Adrenal gland (tissue), 9 donors: ENCODE measurements at regions not wholly inside any gene's neighbourhood (a gene's known extent, or its start where the extent isn't known, plus 50 kb on each side); places are given as distances from the start of the nearest gene placed in this dataset.
A peak's percentile ranks its signal among the peaks of the same experiment; 100 is the strongest.
"Not testable (repeated sequence)": the region's sequence is repeated elsewhere in the genome, so short reads cannot be mapped to it uniquely, and the experiment has no call there.

Experiments used
- DNase-seq, 7 donors: peaks; one replicate each; pipeline ENCODE4 v3.0.0-alpha.2; 2019 to 2020
- H3K27ac ChIP-seq, 5 donors: fragments of 200-600 bp; sonication (generic) in 4 of 5; 1 replicate in 3 of 5; 2 replicates in 2 of 5; pipeline versions ENCODE4 v1.5.1 to v1.8.0; 2016 to 2020; ENCODE audit warnings: mild to moderate bottlenecking in 1 of 5
- H3K27me3 ChIP-seq: fragments of 200-600 bp; 2 replicates; pipeline ENCODE4 v1.8.0; 2021
- H3K36me3 ChIP-seq, 2 donors: fragments of 200-600 bp; replicated peaks in 1 of 2; 1 replicate in 1 of 2; 2 replicates in 1 of 2; pipeline versions ENCODE4 v1.5.1 to v1.8.0; 2018 to 2022
- H3K4me1 ChIP-seq, 2 donors: fragments of 200-600 bp; replicated peaks in 1 of 2; 1 replicate in 1 of 2; 2 replicates in 1 of 2; pipeline versions ENCODE4 v1.5.1 to v1.8.0; 2018 to 2021
- H3K4me3 ChIP-seq, 4 donors: fragments of 200-600 bp; sonication (generic) in 3 of 4; one replicate each; pipeline ENCODE4 v1.5.1; 2016 to 2018
- H3K9me3 ChIP-seq, 3 donors: fragments of 200-600 bp; sonication (generic) in 1 of 3; replicated peaks in 1 of 3; 1 replicate in 2 of 3; 2 replicates in 1 of 3; pipeline versions ENCODE4 v1.5.1 to v1.8.0; 2016 to 2021
- POLR2A ChIP-seq, 2 donors: fragments of 450-650 bp; IDR thresholded peaks; one replicate each; pipeline ENCODE4 v1.6.1; 2017; ENCODE audit warnings: antibody characterized with exemption in 2 of 2, mild to moderate bottlenecking in 2 of 2, moderate library complexity in 1 of 2
- WGBS, 4 donors: extraction: QIAGEN DNeasy Blood & Tissue Kit in 2 of 4; methylation state at CpG; one replicate each; pipeline versions ENCODE4 v1.1.5 to v1.1.7; 2013 to 2017; 5-methylcytosine and 5-hydroxymethylcytosine counted together
- intact Hi-C, 2 donors: fragments of 100-400 bp; cut with DNase I; formaldehyde crosslinking; loops; one replicate each; pipeline versions ENCODE4 v1.14.1 to v1.15.0; 2022 to 2023
- TF ChIP-seq, protein P1 (sequence below), 6 experiments: fragments of 450-650 bp in 4 of 6; fragments of 200-600 bp in 2 of 6; sonication (generic) in 1 of 6; IDR thresholded peaks; 1 replicate in 5 of 6; 2 replicates in 1 of 6; pipeline versions ENCODE4 v1.5.1 to v1.8.0; 2016 to 2021; ENCODE audit warnings: antibody characterized with exemption in 6 of 6, mild to moderate bottlenecking in 2 of 6, moderate library complexity in 1 of 6
- donor health status: healthy with polysubstance abuse.
- donor health status: Bipolar disorder and iron deficiency.
- donor health status: DM: yes; HTN: yes; CAD: no.
- donor health status: DM: no; HTN: no; CAD: no.
- donor health status: DM: no; HTN: no; CAD: no.

DNA sequence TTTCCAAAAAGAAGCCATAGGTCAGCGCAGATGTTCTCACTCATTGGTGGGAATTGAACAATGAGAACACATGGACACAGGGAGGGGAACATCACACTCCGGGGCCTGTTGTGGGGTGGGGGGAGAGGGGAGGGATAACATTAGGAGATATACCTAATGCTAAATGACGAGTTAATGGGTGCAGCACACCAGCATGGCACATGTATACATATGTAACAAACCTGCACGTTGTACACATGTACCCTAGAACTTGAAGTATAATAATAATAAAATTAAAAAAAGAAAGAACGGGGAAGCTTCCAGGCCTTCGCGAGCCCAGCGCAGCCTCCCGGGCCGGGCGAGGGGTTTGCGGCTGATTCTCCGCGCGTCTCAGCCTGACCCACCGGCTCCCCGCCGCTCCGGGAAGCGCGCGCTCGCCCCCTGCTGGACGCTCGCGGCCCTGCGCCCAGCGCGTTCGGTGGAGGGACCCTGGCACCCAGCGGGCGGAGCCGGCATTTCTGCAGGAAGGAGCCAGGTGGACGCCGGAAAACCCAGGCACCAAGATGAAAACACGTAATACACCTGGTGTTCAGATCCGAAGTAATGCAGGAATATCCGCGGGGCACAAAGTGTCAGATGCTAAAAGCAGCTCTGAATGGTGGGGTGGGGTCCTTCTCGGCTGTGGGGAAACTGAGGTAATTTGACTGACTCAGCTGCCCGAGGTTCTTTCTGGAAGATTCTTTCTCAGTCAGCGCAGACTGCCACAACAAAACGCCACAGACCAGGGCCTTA lies 67.1 kb upstream of the PPP1R26 start:
- H3K27me3 ChIP-seq, result peaks cover 11% of the 10 kb centered on the region
- TF ChIP-seq, protein P1, sequence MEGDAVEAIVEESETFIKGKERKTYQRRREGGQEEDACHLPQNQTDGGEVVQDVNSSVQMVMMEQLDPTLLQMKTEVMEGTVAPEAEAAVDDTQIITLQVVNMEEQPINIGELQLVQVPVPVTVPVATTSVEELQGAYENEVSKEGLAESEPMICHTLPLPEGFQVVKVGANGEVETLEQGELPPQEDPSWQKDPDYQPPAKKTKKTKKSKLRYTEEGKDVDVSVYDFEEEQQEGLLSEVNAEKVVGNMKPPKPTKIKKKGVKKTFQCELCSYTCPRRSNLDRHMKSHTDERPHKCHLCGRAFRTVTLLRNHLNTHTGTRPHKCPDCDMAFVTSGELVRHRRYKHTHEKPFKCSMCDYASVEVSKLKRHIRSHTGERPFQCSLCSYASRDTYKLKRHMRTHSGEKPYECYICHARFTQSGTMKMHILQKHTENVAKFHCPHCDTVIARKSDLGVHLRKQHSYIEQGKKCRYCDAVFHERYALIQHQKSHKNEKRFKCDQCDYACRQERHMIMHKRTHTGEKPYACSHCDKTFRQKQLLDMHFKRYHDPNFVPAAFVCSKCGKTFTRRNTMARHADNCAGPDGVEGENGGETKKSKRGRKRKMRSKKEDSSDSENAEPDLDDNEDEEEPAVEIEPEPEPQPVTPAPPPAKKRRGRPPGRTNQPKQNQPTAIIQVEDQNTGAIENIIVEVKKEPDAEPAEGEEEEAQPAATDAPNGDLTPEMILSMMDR (IDR thresholded peaks at IDR 0.05), result peak; percentile 94 to 100 (median 98)
- TF ChIP-seq POLR2A (IDR thresholded peaks at IDR 0.05), result peak in 1 of 2 donors; percentile 19
- H3K4me3 ChIP-seq, H3K36me3 ChIP-seq, H3K9me3 ChIP-seq, H3K4me1 ChIP-seq, H3K27ac ChIP-seq: not testable (repeated sequence)
- WGBS, 4 donors, result 9 to 10% (median 9%) methylated on average over 43 of the region's 43 CpGs
- peak; percentile 47 to 81 (median 72) for DNase-seq
- intact Hi-C loops, result loop anchor here (2.0 to 5.0 kb wide), 3 partner anchors 325 to 710 kb away; partner anchors contain the start of gene OLFM1 (in 2 of the 2)

DNA sequence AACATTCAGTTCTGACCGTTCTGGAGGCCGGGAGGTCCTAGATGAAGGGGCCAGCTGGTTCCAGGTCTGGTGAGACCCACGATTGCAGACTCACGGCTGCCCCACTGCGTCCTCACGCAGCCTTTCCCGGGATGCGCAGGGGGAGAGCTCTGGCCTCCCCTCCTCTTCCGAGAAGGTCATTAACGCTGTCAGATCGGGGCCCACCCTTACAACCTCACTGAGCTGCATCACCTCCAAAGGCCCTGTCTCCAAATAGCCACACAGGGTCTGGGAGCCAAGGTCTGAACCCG lies 66.6 kb upstream of the PPP1R26 start:
- Histone ChIP-seq H3K9me3 (no peaks in the 10 kb centered on the region), H3K4me3 (no peak overlapping the region), H3K4me1 (no peaks in the 10 kb centered on the region), H3K27ac (no peak overlapping the region), H3K27me3 (peaks cover 11% of the 10 kb centered on the region), H3K36me3 (no peaks in the 10 kb centered on the region)
- no peak for TF ChIP-seq POLR2A (IDR thresholded peaks at IDR 0.05)
- TF ChIP-seq, protein P1 (IDR thresholded peaks at IDR 0.05), result no peak
- WGBS, 4 donors, result 56 to 69% (median 63%) methylated on average over 5 to 12 of the region's 12 CpGs
- DNase-seq, result no peak
- intact Hi-C loops, result loop anchor here (2.0 to 5.0 kb wide), 3 partner anchors 326 to 711 kb away; partner anchors contain the start of gene OLFM1 (in 2 of the 2)

DNA sequence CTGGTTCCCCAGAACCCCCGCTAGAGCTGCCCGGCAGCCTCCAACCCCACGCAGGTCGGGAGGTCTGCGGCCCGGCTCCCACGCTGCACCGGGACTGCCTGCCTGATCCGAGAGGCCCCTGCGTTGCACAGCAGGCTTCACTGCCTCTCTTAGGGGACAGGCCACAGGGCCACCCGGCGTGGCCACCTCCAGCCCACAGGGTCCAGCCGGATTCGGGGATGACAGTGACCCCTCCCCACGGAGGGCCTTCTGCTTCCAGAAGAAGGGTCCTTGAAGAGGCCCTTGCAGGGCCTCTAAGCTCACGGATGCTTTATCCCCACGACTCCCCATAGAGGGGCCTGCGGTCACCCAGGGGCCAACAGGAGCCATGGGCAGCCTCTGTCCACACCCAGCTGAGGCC lies 66.1 kb upstream of the PPP1R26 start:
- DNase-seq, result no peak
- no peaks in the 10 kb centered on the region for H3K4me1 ChIP-seq
- intact Hi-C loops, result loop anchor here (2.0 to 5.0 kb wide), 3 partner anchors 326 to 711 kb away; partner anchors contain the start of gene OLFM1 (in 2 of the 2)
- H3K27me3 ChIP-seq, result peaks cover 11% of the 10 kb centered on the region
- H3K4me3 ChIP-seq, result no peak overlapping the region
- no peaks in the 10 kb centered on the region for H3K36me3 ChIP-seq
- no peak overlapping the region for H3K27ac ChIP-seq
- WGBS, 4 donors, result 76 to 84% (median 83%) methylated on average over 7 to 18 of the region's 18 CpGs
- TF ChIP-seq, protein P1 (IDR thresholded peaks at IDR 0.05), result no peak
- TF ChIP-seq POLR2A (IDR thresholded peaks at IDR 0.05), result no peak
- no peaks in the 10 kb centered on the region for H3K9me3 ChIP-seq

DNA sequence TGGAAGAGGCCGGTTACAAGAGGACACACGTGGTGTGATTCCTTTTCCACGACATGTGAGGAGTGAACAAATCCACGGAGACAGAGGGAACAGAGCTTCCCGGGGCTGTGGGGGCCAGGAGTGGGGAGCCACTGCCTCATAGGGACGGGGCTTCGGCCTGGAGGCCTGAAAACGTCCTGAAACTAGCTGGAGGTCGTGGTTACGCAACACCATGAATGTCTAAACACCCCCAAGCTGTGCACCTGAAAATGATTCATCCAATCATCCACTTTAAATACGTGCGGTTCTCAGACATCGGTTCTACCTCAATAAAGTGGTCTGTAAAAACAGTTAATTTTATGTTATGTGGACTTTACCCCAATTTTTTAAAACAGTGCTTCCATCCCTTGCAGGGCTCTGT lies 65.3 kb upstream of the PPP1R26 start:
- peaks cover 8% of the 10 kb centered on the region for H3K27me3 ChIP-seq
- no peaks in the 10 kb centered on the region for H3K36me3 ChIP-seq
- 67 to 73% (median 69%) methylated on average over 13 of the region's 13 CpGs for WGBS, 4 donors
- no peak overlapping the region for H3K4me3 ChIP-seq
- intact Hi-C loops, result loop anchor here (5.0 kb wide), 2 partner anchors 327 to 712 kb away; partner anchors contain the start of gene OLFM1 (in 1 of the 2)
- H3K4me1 ChIP-seq, result no peaks in the 10 kb centered on the region
- H3K27ac ChIP-seq, result no peak overlapping the region
- no peaks in the 10 kb centered on the region for H3K9me3 ChIP-seq
- no peak for DNase-seq
- TF ChIP-seq POLR2A (IDR thresholded peaks at IDR 0.05), result no peak
- TF ChIP-seq, protein P1 (IDR thresholded peaks at IDR 0.05), result no peak
